IPS-NIHi7 (cell line): ENCODE measurements at regions not wholly inside any gene's neighbourhood (a gene's known extent, or its start where the extent isn't known, plus 50 kb on each side); places are given as distances from the start of the nearest gene placed in this dataset.

ENCODE experiments used
- DNase-seq: peaks from one replicate; pipeline ENCODE4 v3.0.0; 2012; ENCODE audit warnings: mixed read lengths; ENCODE audit errors: extremely low spot score

DNA sequence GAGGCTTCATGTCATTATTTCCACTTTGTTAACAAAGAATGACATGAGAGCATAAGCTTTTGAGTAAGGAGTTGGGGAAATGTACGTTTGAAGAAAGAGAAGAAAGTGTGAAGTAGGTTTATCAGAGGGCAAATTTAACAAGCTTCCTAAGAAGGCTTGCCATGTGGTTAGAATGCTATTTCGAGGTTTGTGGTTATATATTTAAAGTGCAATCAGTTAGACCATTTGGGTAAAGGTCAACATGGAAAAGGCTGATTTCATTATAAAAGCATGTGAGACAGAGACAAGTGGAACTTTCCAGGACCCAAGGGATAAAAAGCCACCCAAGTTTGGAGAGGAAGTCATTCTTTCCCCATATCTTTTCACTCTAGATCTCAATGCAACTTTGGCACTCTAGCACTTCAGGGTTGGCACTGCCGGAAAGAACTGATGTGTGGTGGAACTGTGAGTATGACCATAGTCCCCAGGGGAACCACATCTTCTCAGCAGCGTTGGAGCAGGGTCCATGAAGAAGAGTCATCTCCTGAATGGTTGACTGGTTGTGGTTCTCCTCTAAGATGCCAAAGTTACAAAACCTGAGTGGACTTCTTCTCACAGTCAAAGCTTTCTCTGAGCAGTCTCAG is 529.9 kb downstream of the MID1IP1 start:
- no peak for DNase-seq

DNA sequence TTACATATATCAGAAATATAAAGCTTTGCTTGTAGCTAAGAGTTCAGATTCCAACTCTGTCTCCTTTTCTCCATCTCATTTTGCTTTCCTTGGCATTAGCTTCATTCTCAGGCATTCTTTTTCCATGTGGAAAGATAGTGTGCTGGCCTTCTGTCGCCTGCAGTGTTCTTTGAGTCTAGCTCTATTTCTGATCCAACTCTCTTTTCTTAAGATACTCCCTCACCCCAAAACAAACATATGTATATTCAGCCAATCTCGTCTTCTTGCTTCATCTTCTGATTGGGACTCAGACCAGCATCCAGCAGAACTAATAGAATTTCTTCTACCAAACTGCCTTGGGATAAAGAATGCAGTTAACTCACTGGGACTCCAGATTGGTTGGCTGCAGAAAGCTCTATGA is 532.2 kb downstream of the MID1IP1 start:
- DNase-seq = no peak

DNA sequence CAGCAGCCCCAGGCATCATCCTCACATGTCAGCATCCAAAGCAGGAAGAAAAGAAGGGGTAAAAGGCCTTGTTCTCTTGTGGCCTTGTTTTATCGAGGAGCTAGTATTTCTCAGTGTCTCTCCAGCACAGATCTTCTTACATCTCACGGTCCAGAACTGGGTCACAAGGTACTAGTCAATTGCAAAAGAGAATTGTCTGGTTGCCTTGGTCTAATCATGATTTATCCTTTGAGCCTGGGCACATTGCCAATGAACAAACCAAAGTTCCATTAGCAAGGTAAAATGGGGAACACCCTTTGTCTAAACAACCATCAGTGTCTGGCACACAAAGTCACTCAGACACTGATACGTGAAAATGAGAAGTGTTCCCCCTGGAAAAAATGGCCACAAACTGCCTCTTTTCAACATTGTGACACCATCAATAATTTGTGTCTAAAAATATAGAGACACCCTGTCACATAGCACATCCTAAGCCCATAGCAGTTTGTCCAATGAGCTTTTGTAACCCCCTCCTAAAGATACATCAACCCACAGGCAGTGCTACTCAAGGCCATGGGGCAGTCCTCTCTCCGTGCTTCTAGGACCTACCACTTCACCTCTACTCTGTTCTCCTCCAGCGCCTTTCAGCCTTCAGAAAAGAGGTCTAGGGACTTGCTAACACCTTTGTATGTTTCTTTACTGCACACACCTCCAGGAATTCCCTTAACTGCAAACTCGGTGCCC is 534.4 kb downstream of the MID1IP1 start:
- DNase-seq = no peak

DNA sequence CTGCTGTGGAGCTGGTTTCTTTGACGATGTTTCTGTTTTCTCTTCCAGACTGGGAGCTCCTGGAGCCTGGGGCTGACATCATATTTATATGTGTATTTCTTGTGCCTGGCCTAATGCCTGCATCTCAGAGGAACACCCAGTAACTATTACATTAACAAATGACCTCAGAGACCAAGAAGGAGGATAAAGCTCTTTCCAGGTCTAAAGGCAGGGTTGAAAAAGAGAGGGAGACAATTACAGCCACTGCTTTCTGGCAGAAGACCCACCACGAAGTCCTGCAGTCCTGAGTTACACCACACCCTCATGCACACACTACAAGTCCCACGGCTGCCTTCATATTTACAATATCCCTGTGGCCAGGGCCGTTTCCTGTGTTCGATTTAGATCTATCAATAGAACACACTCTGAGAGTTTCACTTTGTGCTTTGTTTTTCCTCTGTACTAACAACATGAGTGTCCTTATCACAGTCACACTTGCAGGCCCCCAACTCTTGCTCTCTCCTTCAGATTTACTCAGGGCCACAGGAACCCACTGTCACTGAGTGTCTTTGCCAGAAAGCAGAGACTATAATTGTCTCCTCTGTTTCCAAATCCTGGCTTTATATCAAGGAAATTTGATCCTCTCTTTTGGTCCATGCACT is 535.5 kb downstream of the MID1IP1 start:
- DNase-seq = no peak

DNA sequence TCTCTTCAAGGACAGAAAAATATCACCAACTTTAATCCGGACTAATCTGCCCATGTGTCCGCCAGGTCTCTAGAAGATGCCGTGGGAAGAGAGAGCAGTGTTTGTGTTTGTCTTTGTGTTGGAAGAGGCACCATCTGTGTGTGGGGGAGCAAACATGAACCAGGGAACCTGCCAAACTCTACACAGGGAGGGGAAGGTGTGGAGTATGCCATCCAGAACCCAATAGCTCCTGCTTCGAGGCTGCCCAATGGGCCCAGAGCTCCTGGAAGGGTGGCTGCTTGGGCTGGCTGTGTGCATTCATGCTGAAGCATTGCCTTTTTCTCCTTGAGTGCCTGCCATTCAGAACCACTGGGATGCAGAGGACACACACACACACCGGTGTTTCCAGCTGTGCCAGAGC is 536.2 kb downstream of the MID1IP1 start:
- DNase-seq = no peak

- DNase-seq = no peak
Observed at GRCh38 chrX:39338583-39338982, 537.3 kb downstream of the MID1IP1 start.

GRCh38 chrX:39356119-39356807 is 555.0 kb downstream of the MID1IP1 start:
- no peak for DNase-seq

GRCh38 chrX:39360101-39360500 is 558.8 kb downstream of the MID1IP1 start:
- no peak for DNase-seq

GRCh38 chrX:39361736-39362135 is 560.5 kb downstream of the MID1IP1 start:
- no peak for DNase-seq

- DNase-seq = no peak
Observed at GRCh38 chrX:39367416-39367815, 566.2 kb downstream of the MID1IP1 start.

DNA sequence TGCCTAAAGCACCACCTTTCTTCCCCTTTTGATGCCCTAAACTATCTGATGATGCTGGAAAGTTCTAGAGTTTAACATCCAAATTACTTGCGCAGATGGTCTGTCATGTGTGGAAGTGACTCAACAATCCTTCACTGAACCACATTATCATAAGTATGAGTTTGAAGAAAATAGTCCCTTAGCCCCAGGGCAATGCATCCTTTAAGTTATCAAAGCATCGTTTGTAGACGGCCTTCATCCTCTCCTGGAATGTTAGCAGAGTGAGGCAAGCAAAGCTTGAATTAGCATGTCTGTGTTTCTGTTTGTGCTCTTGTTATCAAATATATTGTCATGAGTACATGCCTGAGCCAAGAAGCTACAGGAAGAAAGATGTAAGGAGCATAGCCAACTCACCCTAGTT is 570.9 kb downstream of the MID1IP1 start:
- no peak for DNase-seq

DNA sequence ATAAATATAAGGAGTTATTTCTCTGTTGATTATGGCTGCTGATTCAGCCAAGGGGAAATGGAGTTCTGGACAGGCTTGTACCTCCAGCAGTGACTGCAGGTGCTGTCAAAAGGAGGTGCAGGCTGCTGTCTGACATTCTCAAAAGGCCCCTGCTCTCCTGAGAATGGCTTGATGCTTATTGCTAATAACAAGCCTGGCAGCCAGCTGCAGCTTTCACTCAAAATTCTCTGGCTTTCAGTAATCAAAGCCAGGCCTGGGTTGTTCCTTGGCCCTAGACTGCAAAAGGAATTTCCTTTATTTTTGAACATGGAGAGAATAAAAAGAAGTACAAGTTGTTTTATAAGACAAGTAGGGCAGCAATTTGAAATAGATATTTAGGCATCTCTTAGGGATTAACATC is 575.9 kb downstream of the MID1IP1 start:
- DNase-seq = no peak

DNA sequence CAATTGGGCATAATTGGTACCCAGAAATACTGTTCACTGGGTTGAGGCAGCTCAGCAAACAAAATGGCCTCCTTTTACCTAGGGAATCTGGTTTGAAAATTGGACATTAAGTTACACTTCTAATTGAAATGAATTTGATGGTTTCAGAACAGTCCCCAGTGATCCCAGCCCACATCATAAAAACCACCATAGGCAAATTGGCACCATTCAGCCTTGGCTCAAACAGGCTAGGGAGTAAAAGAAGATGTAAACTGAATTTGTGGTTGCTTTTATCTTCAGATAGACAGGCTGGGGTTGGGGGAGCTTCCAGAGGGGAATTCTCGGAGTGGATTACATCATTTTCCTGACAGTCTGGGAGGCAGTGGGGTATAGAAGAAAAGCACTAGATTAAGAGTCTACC is 576.5 kb downstream of the MID1IP1 start:
- DNase-seq = no peak

GRCh38 chrX:39381422-39381821 is 580.2 kb downstream of the MID1IP1 start:
- DNase-seq = no peak

GRCh38 chrX:39384996-39385395 is 583.7 kb downstream of the MID1IP1 start:
- DNase-seq = no peak

DNA sequence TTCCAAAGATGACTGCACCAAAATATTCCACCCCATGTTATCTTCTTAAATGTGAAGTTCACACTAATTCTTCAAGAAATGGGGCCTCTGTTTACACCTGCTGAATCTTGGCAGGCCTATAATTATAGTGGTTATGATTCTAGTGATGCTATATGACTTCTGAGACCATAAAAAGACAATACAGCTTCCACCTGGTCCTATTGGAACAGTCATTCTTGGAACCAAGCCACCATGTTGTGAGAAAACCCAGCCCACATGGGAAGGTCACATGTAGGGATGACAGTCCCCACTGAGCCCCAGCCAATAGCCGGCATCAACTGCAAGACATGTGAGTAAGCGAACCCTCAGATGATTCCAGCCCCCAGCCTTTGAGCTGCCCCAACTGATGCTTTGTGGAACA is 587.5 kb downstream of the MID1IP1 start:
- no peak for DNase-seq

GRCh38 chrX:39396358-39396995 is 595.2 kb downstream of the MID1IP1 start:
- DNase-seq = peak; percentile 21

- DNase-seq = no peak
Observed at GRCh38 chrX:39397561-39398199, 596.4 kb downstream of the MID1IP1 start.

DNA sequence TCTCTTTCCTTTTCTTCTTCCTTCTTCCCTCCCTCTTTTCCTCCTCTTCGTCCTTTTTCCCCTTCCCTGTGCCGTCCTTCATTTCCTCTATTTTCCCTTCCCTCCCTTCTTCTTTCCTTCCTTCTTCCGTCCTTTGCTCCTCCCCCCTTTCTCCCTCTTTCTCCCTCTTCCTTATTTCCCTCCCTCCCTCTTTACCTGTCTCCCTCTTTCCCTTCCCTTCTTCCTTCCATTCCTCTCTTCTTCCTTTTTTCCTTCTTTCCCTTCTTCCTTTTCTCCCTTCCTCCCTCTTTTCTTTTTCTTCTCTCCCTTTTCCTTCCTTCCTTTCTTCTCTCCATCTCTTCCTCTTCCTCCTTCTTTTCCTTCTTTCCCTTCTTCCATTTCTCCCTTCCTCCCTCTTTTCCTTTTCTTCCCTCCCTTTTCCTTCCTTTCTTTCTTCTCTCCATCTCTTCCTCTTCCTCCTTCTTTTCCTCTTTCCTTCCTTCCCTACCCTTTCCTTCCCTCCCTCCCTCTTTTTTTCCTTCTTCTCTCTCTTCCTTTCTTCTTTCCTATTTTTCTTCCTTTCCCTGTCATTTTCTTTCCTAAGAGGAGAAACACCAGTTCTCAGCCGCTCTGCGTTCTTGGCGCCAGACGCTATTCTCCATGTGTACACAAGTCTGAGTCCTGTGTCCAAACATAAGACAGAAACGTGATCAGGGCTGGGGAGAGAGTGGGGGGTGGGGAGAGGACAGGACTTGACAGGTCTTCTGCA is 597.1 kb downstream of the MID1IP1 start:
- no peak for DNase-seq

DNA sequence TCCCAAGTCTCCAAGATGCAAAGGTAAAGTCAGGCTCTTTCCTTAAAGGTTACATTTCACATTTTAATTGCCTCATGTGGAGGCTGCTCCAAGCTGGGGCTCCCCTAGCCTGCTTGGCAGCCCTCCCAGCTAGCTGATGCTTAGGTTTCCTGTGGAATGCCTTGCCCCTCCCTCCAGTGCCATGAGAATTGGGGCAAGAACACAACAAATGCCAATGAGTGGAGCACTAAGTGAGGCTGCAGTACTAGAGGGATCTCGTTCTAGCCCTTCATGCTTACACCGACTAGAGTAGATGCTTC is 597.7 kb downstream of the MID1IP1 start:
- DNase-seq = no peak

GRCh38 chrX:39399387-39399786 is 598.1 kb downstream of the MID1IP1 start:
- DNase-seq = no peak
